ENCODE measurements at regions not wholly inside any gene's neighbourhood (a gene's known extent, or its start where the extent isn't known, plus 50 kb on each side); places are given as distances from the start of the nearest gene placed in this dataset.

GRCh38 chr2:181326661-181327060 lies 130.5 kb upstream of the ITGA4 start:
- H3K9me3 ChIP-seq (ENCODE audit: low read depth), result peaks cover 9% of the 10 kb centered on the region
- peak; percentile 7 for DNase-seq (ENCODE audit: low spot score)
- peaks cover 5% of the 10 kb centered on the region for H3K27me3 Mint-ChIP-seq (ENCODE audit: insufficient read depth, low read depth)
- H3K4me3 ChIP-seq, result no peak overlapping the region
- peaks cover 10% of the 10 kb centered on the region for H3K9me3 Mint-ChIP-seq
- H3K27ac ChIP-seq, result no peak overlapping the region
- no peak overlapping the region for H3K27ac Mint-ChIP-seq
- H3K79me2 ChIP-seq (ENCODE audit: low read depth), result no peaks in the 10 kb centered on the region
- no peaks in the 10 kb centered on the region for H4K20me1 ChIP-seq (ENCODE audit: low read depth)
- H3F3A ChIP-seq (ENCODE audit: low read depth), result peaks cover 8% of the 10 kb centered on the region
- no peak overlapping the region for H3K9ac ChIP-seq
- H3K4me2 ChIP-seq, result peak overlapping the region; percentile 17
- no peak overlapping the region for H3K4me3 Mint-ChIP-seq
- TF ChIP-seq, protein P1, sequence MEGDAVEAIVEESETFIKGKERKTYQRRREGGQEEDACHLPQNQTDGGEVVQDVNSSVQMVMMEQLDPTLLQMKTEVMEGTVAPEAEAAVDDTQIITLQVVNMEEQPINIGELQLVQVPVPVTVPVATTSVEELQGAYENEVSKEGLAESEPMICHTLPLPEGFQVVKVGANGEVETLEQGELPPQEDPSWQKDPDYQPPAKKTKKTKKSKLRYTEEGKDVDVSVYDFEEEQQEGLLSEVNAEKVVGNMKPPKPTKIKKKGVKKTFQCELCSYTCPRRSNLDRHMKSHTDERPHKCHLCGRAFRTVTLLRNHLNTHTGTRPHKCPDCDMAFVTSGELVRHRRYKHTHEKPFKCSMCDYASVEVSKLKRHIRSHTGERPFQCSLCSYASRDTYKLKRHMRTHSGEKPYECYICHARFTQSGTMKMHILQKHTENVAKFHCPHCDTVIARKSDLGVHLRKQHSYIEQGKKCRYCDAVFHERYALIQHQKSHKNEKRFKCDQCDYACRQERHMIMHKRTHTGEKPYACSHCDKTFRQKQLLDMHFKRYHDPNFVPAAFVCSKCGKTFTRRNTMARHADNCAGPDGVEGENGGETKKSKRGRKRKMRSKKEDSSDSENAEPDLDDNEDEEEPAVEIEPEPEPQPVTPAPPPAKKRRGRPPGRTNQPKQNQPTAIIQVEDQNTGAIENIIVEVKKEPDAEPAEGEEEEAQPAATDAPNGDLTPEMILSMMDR (IDR thresholded peaks at IDR 0.05), result no peak
- no peak for TF ChIP-seq EZH2phosphoT487 (IDR thresholded peaks at IDR 0.05)
- TF ChIP-seq EZH2 (IDR thresholded peaks at IDR 0.05), result no peak
- no peaks in the 10 kb centered on the region for H3K4me1 Mint-ChIP-seq
- H2AFZ ChIP-seq (replicated peaks), result no peak overlapping the region
- no peaks in the 10 kb centered on the region for H3K36me3 ChIP-seq
- no peaks in the 10 kb centered on the region for H3K27me3 ChIP-seq
- H3K4me1 ChIP-seq, result peaks cover 24% of the 10 kb centered on the region
- H3K36me3 Mint-ChIP-seq, result no peaks in the 10 kb centered on the region

GRCh38 chr2:181330286-181330685 lies 126.9 kb upstream of the ITGA4 start:
- H3K9me3 Mint-ChIP-seq, result peaks cover 10% of the 10 kb centered on the region
- H3K27ac Mint-ChIP-seq, result no peak overlapping the region
- no peaks in the 10 kb centered on the region for H3K36me3 Mint-ChIP-seq
- Histone ChIP-seq H3F3A (ENCODE audit: low read depth) (peaks cover 8% of the 10 kb centered on the region), H3K4me1 (peaks cover 26% of the 10 kb centered on the region), H3K9ac (no peak overlapping the region), H3K9me3 (ENCODE audit: low read depth) (peaks cover 9% of the 10 kb centered on the region), H3K79me2 (ENCODE audit: low read depth) (no peaks in the 10 kb centered on the region), H3K27me3 (no peaks in the 10 kb centered on the region), H3K4me2 (no peak overlapping the region), H3K27ac (no peak overlapping the region), H3K36me3 (no peaks in the 10 kb centered on the region), H2AFZ (replicated peaks) (no peak overlapping the region), H4K20me1 (ENCODE audit: low read depth) (no peaks in the 10 kb centered on the region), H3K4me3 (no peak overlapping the region)
- peaks cover 2% of the 10 kb centered on the region for H3K4me1 Mint-ChIP-seq
- DNase-seq (ENCODE audit: low spot score), result no peak
- H3K27me3 Mint-ChIP-seq (ENCODE audit: insufficient read depth, low read depth), result no peaks in the 10 kb centered on the region
- H3K4me3 Mint-ChIP-seq, result no peak overlapping the region
- TF ChIP-seq, protein P1 (IDR thresholded peaks at IDR 0.05), result no peak
- TF ChIP-seq EZH2phosphoT487 (IDR thresholded peaks at IDR 0.05), result no peak
- no peak for TF ChIP-seq EZH2 (IDR thresholded peaks at IDR 0.05)

DNA sequence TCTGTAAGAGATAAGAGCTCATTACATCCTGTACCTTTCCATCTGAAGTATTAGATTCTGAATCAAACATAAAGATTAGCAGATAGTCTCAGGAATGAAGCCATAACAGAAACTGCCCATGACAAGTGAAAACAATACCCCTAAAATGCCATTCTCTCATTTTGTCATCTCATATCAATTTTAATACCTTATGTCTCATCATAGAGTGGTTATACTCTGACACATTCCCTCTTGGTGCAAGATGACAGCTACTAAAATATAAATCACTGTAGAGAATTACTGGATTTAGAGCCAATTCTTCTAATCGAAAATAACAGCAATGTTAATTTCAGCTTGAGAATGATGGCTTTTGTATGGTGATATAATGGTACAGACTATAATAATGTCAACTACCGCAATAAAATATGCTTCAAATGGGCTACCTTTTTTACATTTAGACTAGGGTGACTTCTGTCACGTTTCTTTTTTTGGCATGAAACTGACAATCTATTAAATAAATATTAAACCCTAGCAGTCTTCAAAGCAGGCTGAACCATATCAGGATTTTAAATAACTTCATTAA lies 125.1 kb upstream of the ITGA4 start:
- Histone ChIP-seq H3F3A (ENCODE audit: low read depth) (peaks cover 5% of the 10 kb centered on the region), H4K20me1 (ENCODE audit: low read depth) (no peaks in the 10 kb centered on the region), H3K9ac (no peak overlapping the region), H2AFZ (replicated peaks) (no peak overlapping the region), H3K27ac (no peak overlapping the region), H3K4me1 (peaks cover 9% of the 10 kb centered on the region), H3K27me3 (no peaks in the 10 kb centered on the region), H3K4me3 (no peak overlapping the region), H3K9me3 (ENCODE audit: low read depth) (peaks cover 9% of the 10 kb centered on the region), H3K4me2 (no peak overlapping the region), H3K36me3 (no peaks in the 10 kb centered on the region), H3K79me2 (ENCODE audit: low read depth) (no peaks in the 10 kb centered on the region)
- Mint-ChIP-seq H3K4me1 (peaks cover 2% of the 10 kb centered on the region), H3K27ac (no peak overlapping the region), H3K4me3 (no peak overlapping the region), H3K27me3 (ENCODE audit: insufficient read depth, low read depth) (no peaks in the 10 kb centered on the region), H3K36me3 (no peaks in the 10 kb centered on the region), H3K9me3 (peaks cover 10% of the 10 kb centered on the region)
- TF ChIP-seq, protein P1 (IDR thresholded peaks at IDR 0.05), result no peak
- TF ChIP-seq EZH2phosphoT487 (IDR thresholded peaks at IDR 0.05), result no peak
- no peak for TF ChIP-seq EZH2 (IDR thresholded peaks at IDR 0.05)
- DNase-seq (ENCODE audit: low spot score), result no peak

Measured in neural progenitor cell (in vitro differentiated cells).